Central memory CD4-positive, alpha-beta T cell (primary cell): ENCODE measurements at regions not wholly inside any gene's neighbourhood (a gene's known extent, or its start where the extent isn't known, plus 50 kb on each side); places are given as distances from the start of the nearest gene placed in this dataset.

Source experiments
- DNase-seq: peaks from one replicate; pipeline ENCODE4 v3.0.0; 2022

DNA sequence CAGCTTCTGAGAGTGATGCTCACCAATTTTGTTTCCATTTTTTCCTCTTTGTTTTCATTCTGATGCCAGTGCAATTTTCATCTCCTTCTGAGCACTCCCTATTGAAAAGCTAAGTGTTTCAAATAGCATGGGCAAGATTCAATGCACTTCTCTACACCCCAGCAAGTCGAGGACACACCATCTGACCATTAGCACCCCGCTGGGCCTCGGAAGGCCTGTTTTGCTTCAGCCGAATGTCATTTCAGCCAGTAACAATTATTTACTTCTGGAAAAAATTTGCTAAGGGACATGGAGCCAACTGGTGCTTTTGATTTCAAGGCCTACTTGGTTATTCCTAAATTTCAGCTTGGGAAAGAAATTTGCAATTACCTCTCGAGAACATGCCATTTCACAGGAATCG is 392.4 kb downstream of the RNF144A start:
- no peak for DNase-seq

DNA sequence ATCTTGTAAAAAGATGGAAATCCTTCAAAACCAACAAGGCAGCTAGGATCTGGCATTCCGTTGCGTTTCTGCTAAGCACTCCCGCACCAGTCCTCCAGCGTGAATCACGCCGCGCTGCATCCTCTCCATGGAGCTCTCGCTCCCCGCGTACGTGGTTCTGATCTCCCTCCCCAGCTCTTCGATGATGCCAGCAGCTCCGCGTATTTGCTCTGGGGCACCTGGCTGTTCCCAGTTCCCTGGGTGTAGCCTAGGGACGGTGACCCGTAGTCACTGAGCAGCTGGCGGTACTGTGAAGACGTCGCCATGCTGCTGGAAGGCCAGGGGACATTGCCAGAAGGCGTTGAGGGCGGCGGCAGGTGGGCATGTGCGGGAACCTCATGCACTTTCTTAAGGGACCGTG is 407.5 kb downstream of the RNF144A start:
- no peak for DNase-seq

DNA sequence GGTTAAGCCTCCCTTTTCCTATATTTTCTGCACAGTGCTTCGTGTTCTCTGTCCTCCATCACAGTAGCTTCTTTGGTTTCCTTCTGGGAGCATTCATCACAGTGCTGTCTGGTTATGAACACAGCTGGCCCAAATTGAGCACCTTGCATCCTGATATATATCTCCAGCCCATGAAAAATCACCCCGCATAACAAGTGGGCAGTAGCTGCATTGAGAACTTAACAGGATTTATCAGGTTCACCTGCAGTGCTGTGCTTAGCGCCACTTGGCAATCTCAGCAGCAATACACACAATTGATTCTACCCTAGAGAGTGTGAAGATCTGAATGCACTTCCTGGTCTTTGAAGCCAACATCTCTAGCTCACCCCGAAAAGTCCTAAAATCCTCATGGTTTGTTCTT is 408.0 kb downstream of the RNF144A start:
- no peak for DNase-seq

GRCh38 chr2:7329465-7329864 is 412.3 kb downstream of the RNF144A start:
- DNase-seq = no peak

DNA sequence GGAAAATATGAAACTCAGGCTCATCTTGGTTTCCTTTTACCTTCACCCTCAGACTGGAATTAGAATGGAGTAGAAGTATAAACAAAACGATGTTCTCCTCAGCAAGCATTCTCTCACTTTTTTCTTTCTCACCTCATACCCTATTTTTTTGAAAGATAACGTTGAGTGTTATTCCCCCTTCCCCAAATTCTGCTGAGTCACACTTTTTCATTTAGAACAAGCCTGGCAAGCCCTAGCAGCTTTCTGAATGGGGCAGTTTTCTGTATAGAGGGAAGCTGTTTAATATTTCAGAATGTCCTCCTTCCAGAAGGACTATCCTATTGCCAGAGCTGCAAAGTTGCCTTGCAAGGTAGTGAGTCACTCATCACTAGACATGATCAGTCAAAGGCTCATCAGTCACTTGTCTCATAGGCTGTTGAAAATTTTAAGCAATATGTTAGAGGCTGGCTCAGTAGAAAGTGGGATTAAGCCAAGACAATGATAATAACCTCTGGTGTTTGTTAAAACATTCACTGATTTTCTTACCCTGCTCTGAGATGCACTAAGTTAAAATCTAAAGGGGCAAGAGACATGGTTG is 416.1 kb downstream of the RNF144A start:
- no peak for DNase-seq

- DNase-seq = no peak
Measured at GRCh38 chr2:7333960-7334493, 416.8 kb downstream of the RNF144A start.

DNA sequence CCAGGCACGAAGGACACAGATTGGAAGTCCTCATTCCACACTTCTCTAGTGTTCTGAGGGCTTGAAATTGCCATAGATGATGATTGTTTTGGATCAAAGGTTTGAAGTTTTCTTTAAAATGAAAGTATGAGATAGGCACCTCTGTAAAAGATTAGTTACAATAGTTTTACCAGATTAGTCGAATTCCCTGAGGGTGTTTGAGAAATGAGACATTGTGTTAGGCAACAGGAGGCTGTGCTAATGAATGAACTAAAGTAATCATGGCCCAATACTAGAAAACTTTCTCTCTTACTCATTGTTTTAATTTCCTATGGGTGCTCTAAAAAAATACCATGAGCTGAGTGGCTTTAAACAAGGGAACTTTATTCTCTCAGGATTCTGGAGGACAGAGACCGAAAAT is 421.7 kb downstream of the RNF144A start:
- no peak for DNase-seq

DNA sequence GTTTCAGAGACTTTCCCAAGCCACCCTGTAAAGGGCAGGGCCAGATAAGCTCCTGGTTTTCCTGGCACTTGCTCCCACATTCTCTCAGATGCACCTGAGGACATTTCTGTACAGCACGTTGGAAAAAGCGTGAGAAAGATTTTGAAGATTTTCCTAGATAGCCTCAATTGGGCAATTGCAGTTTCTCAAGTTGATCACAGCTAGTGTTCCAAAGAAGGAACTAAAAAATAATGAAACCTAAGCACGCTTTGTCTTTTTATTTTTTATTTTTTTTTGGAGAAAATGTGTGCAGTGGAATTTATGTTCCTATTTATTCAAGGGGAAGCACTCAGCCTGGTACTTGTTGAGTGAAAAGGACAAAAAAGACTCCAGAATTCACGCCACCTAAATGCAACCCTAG is 429.1 kb downstream of the RNF144A start:
- DNase-seq = no peak

DNA sequence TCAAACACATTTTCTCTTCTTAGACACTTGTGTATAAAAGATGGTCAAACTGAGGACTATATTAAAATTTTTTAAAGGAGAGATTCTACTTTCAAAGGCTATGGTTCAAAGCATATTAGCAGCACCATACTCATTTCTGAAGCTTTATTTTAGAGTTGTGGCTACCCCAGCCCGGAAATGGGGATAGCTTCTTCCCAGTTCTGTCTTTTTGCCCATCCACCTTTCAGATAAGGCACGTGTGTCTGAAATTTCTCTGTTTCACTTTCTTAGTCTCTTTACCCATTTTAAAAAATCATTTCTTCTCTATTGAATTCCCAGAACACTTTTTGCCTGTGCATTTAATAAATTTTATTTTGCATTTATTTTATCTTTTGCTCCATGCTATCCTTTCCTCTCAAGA is 431.5 kb downstream of the RNF144A start:
- DNase-seq = no peak

DNA sequence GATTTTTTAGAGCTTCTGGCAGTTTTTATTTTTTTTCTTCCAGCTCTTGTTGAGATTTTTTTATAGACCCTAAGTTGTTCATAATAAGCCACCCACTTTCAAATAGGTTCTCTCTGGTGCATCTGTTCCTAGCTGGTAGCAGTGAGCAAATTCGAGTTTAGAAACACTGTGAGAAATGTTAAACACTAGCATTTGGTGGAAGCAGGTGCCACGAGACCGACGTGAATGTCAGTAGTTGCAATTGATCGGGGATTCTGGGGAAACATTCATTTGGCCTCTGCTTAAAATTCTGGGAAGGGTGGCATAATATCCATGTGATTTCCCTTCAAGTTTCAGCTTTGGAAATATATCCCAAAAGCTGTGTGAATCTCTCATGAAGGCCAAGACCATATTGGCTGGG is 435.0 kb downstream of the RNF144A start:
- no peak for DNase-seq

GRCh38 chr2:7353571-7353970 is 436.4 kb downstream of the RNF144A start:
- DNase-seq = no peak

- DNase-seq = no peak
Measured at GRCh38 chr2:7355781-7356180, 438.6 kb downstream of the RNF144A start.

DNA sequence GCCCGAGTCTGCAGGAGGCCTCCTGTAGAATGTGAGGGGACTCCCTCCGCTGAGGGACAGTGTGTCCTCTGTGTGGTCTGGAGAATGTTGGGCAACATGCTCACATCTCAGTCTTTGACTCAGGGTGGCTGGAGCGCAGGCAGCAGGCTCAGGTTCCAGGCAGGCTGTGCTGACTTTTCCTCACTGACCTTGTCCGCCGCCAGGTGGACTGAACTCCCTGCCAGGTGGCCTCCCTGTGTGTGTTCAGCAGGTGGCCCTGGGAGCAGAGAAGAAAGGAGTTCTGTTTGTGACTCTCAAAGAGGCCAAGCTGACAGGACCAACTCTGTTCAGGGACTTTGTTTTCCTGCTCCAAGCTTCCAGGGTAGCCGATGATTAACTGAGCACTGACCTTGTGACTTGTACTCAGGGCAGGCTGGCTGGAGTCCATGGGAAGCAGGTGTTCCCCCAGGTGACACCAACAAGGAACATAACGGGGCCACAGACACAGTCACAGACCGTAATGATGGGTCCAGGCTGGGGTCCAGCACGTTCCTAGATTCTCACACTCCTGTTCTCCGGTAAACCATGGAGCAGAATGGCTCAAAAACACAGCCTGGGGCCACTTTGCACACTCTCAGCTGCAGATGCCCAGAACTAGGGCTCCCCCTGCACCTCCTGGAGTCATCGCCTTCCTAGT is 439.8 kb downstream of the RNF144A start:
- DNase-seq = no peak

DNA sequence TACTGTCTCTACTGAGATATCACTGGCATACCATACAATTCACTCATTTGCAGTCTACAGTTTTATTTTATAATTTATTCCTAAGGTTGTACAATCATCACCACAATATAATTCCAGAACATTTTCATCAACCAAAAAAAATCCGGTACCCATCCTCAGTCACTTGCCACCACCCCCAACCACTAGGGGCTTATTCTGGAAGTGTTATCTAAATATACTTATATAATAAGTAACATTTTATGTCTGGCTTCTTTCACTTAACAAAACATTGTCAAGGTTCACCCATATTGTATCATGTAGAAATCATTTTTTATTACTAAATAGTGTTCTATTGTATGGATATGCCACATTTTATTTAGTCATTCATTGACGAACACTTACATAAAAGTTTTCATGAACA is 440.8 kb downstream of the RNF144A start:
- DNase-seq = no peak

GRCh38 chr2:7358865-7359447 is 441.7 kb downstream of the RNF144A start:
- DNase-seq = no peak

- no peak for DNase-seq
Measured at GRCh38 chr2:7363906-7364305, 446.7 kb downstream of the RNF144A start.

DNA sequence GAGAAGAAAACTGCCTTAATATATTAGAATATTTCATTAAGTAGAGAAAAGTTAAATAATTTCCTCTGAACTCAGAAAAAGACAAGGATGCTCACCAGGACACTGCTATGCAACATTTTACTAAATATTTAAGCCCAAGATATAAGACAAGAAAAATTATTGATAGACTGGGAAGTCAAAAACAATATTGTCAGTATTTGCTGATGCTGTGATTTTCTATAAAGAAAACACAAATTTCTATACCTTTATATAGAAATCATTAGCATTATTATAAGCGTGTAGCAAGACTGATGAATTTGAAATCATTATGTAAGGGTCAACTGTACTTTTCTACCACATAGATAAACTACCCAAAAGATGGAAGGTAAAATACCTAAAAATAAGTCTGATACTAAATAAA is 451.0 kb downstream of the RNF144A start:
- no peak for DNase-seq

- DNase-seq = no peak
Measured at GRCh38 chr2:7373156-7373555, 455.9 kb downstream of the RNF144A start.

DNA sequence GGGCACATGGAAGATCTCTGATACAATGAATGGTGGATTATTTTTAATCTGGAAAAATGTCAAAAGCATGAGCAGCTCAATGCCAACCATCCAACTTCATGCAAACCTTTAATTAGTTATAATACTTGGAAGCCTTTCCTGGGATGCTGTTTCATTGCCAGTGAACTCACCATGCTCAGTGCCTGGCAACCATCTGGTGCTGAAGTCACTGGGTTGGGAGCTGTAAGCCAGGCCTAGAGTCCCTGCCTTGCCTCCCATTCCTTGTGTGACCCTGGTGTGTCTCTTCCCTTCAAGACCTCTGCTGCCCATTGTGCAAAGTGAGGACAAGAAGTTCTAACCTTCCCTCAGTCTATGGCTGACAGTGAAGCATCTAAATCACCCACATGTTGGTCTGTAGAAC is 458.7 kb downstream of the RNF144A start:
- DNase-seq = no peak

- DNase-seq = no peak
Measured at GRCh38 chr2:7377916-7378569, 460.8 kb downstream of the RNF144A start.

GRCh38 chr2:7378591-7378990 is 461.4 kb downstream of the RNF144A start:
- DNase-seq = no peak

- no peak for DNase-seq
Measured at GRCh38 chr2:7379799-7380198, 462.6 kb downstream of the RNF144A start.

- DNase-seq = no peak
Measured at GRCh38 chr2:7384773-7385349, 467.6 kb downstream of the RNF144A start.
